HG02973 (cell line): ENCODE measurements at regions not wholly inside any gene's neighbourhood (a gene's known extent, or its start where the extent isn't known, plus 50 kb on each side); places are given as distances from the start of the nearest gene placed in this dataset.
"Not testable (repeated sequence)": the region's sequence is repeated elsewhere in the genome, so short reads cannot be mapped to it uniquely, and the experiment has no call there.

Experiments used
- ATAC-seq: cut with Tn5 transposase; IDR thresholded peaks from one replicate; pipeline ENCODE4 v1.9.1; 2021; ENCODE audit warnings: moderate library complexity; ENCODE audit not compliant: unreplicated experiment

DNA sequence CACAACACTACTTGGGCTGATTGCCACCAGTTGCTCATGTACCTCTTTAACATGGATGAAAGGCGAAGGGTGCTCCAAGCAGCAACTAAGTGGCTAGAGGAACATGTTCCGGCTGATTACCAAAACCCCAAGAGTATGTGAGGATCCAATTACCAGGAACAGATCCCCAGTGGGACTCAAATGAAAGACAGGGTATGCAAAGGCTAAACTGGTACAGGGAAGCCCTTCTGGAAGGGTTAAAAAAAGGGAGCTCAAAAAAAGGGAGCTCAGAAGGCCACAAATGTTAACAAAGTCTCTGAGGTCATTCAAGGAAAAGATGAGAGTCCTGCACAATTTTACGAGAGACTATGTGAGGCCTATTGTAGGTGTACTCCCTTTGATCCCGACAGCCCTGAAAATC is 604.7 kb downstream of the UQCRFS1 start:
- ATAC-seq = no peak

DNA sequence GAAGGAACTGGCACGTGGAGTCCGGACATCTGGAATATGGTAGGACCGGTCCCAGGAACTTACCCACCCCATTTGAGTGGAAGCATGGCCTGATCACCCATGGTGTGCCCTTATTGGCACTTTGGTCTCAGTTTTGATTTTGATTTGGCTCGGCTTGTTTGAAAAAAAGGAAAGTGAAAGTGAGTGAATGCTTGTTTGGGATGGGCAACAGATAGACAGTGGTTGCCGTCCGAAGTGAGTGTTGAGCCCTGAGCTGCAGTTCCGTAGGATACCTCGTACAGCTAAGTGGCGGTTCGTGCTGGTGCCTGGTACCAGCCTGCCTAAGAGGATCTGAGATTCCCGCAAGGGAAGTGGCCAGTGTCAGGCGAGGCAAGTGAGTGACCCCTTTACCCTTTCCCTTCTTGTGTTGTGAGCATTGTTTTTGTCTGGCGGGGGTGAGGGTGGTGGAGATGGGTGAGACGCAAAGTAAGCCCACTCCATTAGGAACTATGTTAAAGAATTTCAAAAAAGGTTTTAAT is 605.8 kb downstream of the UQCRFS1 start:
- ATAC-seq = no peak

DNA sequence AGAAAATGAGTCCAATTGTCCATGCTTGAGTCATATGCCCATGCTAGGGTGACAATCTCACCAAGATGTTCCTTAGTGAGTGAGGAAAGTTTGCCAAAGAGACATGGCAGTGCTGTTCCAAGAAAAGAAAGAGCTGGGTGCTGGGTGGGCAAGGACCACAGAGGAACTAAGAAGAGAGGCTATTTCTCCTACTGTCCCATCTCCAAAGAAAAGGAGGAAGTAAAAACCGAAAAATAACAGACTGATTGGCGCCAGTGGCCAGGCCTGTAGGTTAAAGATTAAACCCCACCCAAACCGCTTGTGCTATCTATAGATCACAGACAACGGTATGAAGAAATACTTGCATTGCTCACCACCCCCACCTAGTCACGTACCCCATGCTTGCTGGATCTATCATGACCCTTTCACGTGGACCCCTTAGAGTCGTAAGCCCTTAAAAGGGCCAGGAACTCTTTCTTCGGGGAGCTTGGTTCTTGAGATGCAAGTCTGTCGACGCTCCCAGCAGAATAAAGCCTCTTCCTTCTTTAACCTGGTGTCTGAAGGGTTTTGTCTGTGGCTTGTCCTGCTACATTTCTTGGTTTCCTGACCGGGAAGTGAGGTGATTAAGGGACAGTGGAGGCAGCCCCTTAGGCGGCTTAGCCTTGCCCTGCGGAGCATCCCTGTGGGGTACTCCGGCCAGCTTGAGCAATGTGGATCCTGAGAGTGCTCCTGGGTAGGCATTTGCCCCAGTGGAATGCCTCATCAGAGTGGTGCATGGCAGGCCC is 606.5 kb downstream of the UQCRFS1 start:
- ATAC-seq = no peak

DNA sequence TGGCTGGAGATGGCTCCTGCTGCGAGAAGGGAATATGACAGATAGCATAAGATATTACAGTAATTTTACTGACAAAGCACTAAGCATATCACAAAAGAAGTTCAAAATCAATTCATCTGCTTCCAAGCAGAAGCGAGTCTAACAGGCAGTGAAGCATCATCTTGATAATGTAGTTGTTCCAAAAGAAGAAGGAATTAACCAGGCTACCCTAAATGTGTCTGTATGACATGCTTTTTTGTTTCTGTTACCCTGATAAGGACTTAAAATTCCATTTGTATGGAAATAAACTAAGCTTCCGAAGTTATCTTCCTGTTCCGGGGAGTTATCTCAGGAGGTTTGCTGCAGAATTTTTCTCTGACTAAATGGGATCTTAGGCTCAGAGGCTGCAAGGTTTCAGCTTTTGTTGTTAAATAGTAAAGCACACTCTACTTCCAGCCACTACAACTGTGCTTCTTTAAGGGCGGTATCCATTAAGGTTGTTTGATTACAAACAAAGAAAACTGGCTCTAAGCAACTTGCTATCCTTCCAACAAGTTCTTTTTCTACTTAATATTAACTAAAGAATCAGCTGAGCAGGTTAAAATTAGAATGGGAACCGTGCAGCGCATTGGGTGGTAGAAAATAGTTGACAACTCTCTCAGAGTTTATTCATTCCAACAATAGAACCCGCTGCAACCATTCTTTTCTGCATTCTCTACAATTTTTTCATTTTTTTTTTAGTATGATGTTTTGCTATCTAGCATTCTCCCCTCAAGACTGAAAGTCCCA is 607.3 kb downstream of the UQCRFS1 start:
- no peak for ATAC-seq

DNA sequence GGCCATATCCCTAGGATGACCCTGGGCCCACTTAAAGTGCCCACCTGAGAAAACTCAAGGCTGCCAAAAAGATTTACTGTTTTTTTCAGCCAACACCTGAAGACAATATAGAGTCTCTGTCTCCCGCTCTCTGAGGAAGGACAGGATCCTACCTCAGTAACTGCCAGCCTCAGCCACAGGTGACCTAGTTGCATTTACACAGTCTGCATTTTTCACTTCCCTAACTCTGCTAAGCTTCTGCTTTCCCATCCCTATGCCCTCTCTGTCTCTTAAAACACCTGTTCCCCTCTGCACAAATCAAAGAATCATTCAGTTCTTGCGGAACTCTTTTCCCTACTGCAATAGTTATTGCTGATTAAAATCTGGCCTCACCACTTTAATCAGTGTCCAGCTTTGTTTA is 609.5 kb downstream of the UQCRFS1 start:
- no peak for ATAC-seq

DNA sequence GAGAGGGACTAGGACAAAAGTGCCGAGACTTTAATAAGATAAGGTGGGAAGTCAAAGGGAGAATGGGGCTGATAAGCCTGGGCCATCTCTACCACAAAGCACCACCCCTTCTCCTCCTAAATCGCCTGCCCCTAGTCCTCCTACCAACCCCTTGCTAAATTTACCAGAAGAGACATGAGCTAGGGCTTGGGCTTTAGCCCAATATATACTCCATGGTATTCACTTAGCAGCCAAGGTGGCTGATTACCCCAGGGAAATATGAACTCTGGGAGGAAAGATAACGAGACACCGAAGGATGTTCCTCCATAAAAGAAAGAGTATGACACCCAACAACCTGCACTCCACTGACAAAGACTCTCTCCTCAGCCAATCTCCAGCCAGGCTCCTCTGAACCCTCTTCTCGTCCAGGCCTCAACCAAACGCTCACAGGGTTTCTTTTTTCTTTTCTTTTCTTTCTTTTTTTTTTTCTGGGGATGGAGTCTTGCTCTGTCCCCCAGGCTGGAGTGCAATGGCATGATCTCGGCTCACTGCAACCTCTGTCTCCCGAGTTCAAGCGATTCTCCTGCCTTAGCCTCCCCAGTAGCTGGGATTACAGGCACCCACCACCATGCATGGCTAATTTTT is 610.2 kb downstream of the UQCRFS1 start:
- ATAC-seq = no peak

DNA sequence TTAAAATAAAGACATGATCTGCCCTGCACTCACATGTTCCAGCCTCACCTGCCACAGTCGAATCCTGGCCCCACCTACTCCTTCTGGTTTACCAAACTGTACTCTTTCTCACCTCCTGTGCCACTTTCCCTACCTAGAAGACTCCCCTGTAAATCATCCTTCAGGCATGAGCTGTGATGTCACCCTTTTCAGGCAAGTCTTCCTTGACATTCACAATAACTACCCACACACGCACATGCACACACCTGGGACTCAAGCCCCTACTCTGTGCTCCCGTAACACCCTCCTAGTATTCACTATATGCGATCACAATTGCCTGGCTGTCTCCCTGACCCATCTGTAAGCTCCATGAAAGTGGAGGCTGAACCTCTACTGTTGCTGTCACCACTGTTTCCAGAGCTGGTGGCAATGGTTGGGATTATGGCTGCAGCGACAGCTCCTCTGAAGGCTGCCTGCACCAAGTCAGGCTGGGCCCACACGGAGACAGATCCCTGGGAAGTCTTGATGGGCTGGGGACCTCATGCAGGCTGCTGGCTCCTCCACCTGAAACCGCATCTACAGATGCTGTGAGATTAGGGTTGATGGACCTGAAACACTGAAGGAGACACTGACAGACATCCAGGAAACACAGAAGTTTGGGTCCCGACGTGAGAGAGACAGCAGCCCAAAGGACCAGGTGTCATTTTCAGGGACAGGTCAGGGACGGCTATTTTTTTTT is 611.1 kb downstream of the UQCRFS1 start:
- no peak for ATAC-seq

DNA sequence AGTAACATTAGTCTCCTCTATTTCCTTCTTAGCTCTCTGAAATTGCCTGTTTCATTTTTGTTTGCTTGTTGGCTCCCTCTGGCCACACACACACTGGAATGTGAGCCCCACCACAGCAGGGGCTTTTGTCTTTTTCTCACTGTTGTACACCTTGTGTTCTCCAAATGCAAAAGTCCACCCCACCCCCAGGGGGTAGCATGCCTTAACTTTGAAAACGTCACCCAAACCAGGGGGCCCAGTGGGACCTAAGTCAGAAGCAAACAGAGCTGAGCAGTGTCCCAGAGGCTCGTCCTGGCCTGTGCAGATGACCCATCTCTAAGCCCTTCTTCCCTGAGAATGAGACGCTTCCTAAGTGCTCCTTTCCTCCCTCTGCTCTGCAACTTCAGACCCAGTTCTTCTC is 614.1 kb downstream of the UQCRFS1 start:
- ATAC-seq = no peak

DNA sequence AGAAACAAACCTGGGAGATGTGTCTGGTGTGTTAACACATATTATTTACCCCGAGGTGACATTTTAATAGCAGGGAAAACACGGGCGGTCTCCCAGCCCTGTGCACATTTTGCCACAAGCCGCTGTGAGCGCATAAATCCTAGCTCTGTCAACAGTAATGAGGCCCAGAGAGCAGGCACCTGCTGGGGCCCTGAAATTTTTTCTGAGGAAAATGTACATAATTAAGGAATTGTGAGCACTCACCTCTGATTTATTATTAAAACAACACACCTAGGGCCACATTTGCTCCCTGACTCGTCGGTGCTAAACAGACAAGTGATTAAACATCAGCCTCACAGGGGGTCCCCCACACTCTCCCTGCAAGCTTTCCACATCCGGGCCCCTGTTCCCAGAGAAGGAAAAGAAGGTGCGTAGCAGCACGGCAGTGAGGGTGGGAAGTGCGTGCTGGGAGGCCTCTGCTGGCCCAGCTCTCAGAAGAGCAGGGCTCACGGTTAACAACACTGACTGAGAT is 616.3 kb downstream of the UQCRFS1 start:
- ATAC-seq = no peak

DNA sequence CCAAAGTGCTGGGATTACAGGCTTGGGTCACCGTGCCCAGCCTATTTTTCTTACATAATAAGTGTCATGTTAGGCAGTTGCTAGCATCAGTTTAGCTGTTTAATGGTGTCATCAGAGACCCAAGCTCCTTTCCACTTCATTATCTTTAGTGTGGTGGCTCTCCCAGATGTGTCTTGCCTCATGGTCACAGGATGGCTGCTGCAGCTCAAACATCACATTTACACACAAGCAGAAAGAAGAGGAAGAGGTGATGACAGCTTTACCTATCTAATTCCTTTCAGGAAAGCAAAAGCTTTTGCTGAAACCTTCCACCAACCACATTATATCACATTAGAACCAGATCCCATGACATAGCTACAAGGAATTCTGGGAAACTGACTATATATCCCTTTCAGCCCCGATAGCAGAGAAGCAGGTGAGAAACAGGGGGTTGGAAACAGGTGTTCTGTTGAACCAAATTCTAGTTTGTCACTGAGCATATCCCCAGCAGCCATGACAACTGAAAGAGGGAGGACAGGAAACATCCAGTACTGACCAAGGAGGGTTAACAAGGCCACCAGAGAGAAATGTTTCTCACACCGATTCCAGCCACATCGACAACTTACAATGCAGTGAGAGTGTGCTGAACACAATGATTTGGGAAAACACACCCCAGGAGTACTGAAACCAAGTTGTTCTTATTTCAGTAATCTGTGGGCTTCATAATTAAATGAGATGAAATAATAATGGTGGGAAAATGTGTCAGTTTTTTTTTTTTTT is 617.0 kb downstream of the UQCRFS1 start:
- ATAC-seq = no peak

DNA sequence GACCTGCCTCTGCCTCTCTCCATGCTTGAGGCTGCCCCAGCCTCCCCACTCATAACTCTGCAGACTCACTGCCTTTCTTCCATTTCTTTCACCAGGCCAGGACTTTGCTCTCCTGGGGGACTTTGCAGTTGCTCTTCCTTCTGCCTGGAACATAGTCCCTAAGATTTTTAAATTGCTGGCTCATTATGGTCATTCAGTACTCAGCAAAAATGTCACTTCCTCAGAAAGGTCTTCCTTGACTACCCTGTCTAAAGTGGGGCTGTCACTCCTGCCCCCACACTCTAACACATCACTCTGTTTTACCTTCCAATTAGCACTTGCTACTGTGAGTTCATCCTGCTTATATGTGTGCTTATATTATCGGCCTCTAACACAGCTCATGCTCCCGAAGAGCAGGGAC is 618.2 kb downstream of the UQCRFS1 start:
- ATAC-seq = no peak

DNA sequence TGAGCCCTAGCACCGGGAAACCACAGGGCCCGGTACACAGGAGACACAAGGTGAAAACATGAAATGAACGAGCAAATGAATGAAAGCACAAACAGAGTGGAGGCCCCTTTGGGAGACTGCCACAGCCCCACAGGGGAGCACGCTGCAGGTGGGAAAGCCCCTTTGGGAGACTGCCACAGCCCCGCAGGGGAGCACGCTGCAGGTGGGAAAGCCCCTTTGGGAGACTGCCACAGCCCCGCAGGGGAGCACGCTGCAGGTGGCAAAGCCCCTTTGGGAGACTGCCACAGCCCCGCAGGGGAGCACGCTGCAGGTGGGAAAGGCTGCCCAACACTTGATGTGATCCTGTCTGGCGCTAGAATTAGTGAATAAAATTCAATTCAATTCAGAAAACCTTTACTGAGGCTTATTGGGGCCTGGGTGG is 623.0 kb downstream of the UQCRFS1 start:
- ATAC-seq = not testable (repeated sequence)

DNA sequence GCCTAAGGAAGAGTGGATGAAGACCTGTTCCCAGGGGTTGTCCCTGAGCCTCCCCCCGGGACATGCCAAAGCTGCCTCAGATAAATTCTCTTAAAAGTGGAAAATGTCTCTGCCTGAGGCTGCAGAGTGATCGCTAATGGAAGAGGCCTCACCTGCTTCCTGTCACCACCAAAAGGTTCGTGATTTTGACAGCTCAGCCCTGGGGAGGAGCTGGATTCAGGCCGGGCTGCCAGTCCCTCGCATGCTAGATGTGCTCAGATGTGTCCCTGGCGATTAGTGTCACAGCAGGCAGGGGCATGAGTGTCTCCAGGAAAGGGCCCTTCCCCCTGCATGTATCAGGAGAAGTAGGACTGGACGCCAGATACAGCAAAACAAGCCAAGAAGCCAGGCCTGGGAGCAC is 626.5 kb downstream of the UQCRFS1 start:
- no peak for ATAC-seq

DNA sequence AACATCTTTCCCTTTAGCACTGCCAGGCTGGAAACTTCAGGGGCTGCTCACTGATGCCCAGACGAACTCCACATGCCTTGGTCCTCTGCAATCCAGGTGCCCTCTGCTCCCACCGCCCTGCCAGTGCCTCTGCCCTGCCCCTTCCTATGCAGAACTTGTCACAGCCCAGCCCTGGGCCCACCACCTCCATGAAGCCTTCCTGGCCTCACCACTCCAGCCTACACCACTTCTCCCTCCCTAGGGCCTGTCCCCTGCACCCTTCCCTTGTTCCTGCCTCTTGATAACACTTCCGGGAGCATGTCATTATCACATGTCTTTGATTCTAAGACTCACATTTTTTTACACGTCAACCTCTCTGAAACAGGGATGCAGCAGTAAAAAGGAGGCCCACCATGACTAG is 627.2 kb downstream of the UQCRFS1 start:
- no peak for ATAC-seq

DNA sequence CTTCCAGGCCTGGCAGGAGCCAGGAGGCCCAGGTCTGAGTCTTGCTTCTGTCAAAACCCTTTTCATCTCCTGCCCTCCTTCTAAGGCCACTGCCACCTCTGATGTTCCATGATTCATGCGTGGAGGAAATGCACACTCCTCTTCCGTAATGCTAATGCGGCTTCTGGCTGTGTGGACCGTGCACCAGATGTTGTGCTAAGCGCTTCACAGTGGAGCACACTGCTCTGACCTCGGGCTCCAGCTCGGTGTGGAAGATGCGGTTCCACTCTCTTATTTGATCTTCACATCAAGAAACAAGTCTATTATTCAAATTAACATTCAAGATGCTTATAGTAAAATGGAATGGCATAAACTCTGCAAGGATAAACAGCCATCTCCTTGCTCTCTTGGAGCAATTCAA is 629.2 kb downstream of the UQCRFS1 start:
- ATAC-seq = no peak

DNA sequence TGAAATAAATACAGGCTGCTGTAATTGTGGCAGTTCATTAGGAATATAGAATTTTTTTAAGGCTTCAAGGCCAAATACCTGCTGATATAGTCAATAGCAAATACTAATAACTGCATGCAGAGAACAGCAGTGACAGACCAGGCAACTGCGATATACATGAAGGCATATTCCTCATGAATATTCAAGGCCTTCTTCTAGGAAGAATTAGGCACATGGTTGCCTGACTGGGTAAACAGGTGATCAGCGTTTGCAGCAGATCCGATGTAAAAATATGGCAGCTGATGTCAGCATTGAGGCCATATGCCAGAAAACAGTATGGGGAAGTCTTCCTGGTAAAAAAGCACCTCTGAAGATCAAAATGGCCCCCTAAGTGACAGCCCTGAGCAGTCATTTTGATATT is 629.7 kb downstream of the UQCRFS1 start:
- no peak for ATAC-seq

DNA sequence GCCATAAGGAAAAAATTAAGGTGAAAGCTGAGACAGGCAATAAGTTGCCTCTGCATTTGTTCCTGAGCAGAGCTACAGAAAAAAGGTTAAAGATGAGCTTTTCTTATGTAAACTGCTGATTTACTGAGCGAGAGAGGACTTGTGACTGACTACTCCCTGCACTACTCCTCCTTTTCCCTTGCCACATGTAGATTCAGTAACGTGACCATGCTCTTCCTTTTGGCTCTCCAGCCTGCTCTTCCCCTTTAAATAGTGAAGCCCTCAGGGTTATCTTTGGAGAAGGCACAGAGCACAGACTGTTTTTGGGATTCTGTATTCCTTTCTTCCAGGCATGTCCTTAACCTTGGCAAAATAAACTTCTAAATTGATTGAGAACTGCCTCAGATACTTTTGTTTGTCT is 630.2 kb downstream of the UQCRFS1 start:
- ATAC-seq = no peak

DNA sequence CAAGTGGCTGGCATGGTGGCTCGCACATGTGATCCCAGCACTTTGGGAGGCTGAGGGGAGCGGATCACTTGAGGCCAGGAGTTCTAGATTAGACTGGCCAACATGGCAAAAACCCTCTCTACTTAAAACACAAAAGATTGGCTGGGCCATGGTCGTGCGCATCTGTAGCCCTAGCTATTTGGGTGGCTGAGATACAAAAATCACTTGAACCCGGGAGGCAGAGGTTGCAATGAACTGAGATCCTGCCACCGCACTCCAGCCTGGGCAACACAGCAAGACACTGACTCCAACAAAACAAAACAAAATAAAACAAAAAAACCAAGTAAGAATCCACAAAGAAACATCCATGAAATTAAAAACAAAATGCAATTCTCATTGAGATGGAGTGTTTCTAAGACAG is 630.6 kb downstream of the UQCRFS1 start:
- ATAC-seq = no peak

DNA sequence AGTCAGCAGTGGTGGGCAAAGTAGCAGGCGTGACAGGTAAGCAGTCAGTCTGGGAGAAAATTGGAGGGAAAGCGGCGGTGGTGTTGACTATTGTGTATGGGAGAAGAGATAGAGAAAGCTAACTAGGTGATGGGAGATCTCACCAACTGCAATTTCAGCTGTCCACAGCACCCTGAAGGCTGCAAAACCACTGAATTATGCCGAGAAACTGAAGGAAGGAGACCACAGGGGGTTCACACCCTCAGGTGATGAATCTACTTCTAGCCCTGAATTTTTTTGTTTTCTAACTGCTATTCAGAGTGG is 631.5 kb downstream of the UQCRFS1 start:
- no peak for ATAC-seq

DNA sequence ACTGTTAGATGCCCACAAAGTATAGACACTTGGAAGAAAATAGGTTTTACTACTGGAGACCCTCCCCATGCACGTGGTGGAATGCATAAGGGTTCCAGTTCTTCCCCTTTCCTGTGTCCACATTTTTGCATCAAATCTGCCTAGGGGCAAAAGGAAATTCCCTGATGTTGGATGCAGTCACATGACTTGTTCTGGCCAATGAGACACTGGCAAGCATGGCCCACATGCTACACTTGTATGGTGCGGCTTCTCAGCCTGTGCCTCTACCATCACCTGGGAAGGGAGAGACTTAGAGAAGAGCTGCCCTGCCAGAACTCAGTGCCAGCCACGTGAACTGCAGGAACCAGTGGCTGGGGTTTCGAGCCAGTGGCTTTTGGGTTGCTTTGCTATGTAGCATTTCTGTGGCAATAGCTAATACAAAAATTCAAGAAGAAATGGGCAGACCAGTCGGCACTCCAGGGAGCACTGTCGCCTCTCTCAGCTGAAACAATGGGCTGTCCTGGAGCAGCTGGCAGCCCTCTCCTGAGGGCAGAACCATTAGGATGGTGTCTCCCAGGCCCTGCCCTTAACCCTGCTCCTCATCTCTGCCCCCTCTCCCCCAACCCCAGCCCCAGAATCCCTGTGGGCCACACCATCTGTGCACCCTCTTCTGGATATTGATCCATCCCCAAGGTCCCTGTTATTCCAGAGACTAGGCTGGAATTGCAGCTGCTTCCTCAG is 634.0 kb downstream of the UQCRFS1 start:
- no peak for ATAC-seq
